ENCODE measurements at regions not wholly inside any gene's neighbourhood (a gene's known extent, or its start where the extent isn't known, plus 50 kb on each side); places are given as distances from the start of the nearest gene placed in this dataset.

DNA sequence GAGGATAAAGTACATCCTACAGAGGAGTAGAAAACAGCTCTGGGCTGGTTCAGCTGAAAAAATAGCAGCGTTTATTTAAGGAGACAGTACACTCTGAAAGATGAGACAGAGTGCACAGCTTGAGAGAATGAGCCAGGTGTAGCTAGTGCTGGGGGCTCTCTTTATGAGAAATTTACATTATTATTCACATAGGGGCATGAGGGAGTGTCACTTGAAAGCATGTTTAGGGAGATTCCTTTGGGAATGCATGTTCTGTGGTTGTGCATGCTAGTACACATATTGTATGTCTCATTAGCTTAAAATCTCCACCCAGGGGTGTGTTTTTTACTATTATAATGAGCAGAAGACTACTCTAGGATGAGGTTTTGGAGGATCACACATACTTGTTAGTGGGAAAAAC, 1224.4 kb downstream of the REEP3 start (continued):
- TF ChIP-seq, protein P1, sequence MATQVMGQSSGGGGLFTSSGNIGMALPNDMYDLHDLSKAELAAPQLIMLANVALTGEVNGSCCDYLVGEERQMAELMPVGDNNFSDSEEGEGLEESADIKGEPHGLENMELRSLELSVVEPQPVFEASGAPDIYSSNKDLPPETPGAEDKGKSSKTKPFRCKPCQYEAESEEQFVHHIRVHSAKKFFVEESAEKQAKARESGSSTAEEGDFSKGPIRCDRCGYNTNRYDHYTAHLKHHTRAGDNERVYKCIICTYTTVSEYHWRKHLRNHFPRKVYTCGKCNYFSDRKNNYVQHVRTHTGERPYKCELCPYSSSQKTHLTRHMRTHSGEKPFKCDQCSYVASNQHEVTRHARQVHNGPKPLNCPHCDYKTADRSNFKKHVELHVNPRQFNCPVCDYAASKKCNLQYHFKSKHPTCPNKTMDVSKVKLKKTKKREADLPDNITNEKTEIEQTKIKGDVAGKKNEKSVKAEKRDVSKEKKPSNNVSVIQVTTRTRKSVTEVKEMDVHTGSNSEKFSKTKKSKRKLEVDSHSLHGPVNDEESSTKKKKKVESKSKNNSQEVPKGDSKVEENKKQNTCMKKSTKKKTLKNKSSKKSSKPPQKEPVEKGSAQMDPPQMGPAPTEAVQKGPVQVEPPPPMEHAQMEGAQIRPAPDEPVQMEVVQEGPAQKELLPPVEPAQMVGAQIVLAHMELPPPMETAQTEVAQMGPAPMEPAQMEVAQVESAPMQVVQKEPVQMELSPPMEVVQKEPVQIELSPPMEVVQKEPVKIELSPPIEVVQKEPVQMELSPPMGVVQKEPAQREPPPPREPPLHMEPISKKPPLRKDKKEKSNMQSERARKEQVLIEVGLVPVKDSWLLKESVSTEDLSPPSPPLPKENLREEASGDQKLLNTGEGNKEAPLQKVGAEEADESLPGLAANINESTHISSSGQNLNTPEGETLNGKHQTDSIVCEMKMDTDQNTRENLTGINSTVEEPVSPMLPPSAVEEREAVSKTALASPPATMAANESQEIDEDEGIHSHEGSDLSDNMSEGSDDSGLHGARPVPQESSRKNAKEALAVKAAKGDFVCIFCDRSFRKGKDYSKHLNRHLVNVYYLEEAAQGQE (IDR thresholded peaks at IDR 0.05; ENCODE audit: unreplicated experiment): no peak
- TF ChIP-seq POLR2AphosphoS5 (IDR thresholded peaks at IDR 0.05; ENCODE audit: low read depth) (no peak), ZNF331 (CRISPR knock-in tag; IDR thresholded peaks at IDR 0.05; ENCODE audit: low read depth) (no peak), JUNB (IDR thresholded peaks at IDR 0.05; ENCODE audit: unreplicated experiment) (no peak)

DNA sequence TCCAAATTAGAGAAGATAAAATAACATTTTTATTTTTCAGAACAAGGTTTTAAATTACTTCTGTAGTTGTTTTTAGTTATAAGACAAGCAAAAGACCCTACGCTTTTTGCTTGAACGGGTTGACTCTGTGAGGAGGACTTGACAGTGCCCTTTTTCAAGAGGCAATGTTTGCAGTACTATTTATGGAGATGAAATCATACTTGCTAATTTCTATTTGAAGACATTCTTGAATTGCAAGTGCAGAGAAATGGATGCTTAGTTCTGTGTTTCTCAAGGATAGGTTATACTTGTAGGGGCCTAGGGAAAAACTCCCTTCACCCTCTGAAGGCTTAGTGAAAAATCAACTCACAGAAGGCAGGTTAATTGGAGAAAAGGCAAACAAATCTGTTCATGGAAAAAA, 1229.5 kb downstream of the REEP3 start:
- Histone ChIP-seq H3F3A (replicated peaks; ENCODE audit: low read depth) (no peaks in the 10 kb centered on the region), H4K20me1 (replicated peaks; ENCODE audit: insufficient read depth) (no peaks in the 10 kb centered on the region), H3K27ac (ENCODE audit: low read depth) (no peak overlapping the region), H3K9me2 (ENCODE audit: insufficient read depth) (0 out of 2 replicates have a peak, but pooled peaks cover 5% of the 10 kb centered on the region), H3K36me3 (ENCODE audit: insufficient read depth) (no peaks in the 10 kb centered on the region), H3K27me3 (ENCODE audit: insufficient read depth) (no peaks in the 10 kb centered on the region), H3K4me1 (ENCODE audit: insufficient read depth) (no peaks in the 10 kb centered on the region), H3K4me2 (no peak overlapping the region), H2AFZ (no peak overlapping the region), H3K4me3 (no peak overlapping the region), H3K79me2 (replicated peaks; ENCODE audit: insufficient read depth) (no peaks in the 10 kb centered on the region)
- H3K4me3 Mint-ChIP-seq: no peak overlapping the region
- no peak overlapping the region for H3K27ac Mint-ChIP-seq
- H3K9me3 Mint-ChIP-seq: peaks cover 7% of the 10 kb centered on the region; the same call in 1 of the 3 replicates
- peaks cover 3% of the 10 kb centered on the region; the same call in 2 of the 3 replicates for H3K36me3 Mint-ChIP-seq (ENCODE audit: low read depth)
- no peaks in the 10 kb centered on the region for H3K4me1 Mint-ChIP-seq
- ATAC-seq (no peak), DNase-seq (ENCODE audit: low spot score) (no peak)
- no peaks in the 10 kb centered on the region for H3K27me3 Mint-ChIP-seq (ENCODE audit: insufficient read depth, low read depth, poor library complexity)
- TF ChIP-seq NANOG (IDR thresholded peaks at IDR 0.05; ENCODE audit: borderline replicate concordance) (no peak), EZH2phosphoT487 (IDR thresholded peaks at IDR 0.05; ENCODE audit: unreplicated experiment) (no peak), ZNF331 (CRISPR knock-in tag; IDR thresholded peaks at IDR 0.05; ENCODE audit: low read depth) (no peak), JUNB (IDR thresholded peaks at IDR 0.05; ENCODE audit: unreplicated experiment) (no peak), EZH2 (IDR thresholded peaks at IDR 0.05; ENCODE audit: low read depth, unreplicated experiment) (no peak), STAT1 (IDR thresholded peaks at IDR 0.05; ENCODE audit: unreplicated experiment) (no peak), POLR2AphosphoS5 (IDR thresholded peaks at IDR 0.05; ENCODE audit: low read depth) (no peak)
- TF ChIP-seq, protein P2, sequence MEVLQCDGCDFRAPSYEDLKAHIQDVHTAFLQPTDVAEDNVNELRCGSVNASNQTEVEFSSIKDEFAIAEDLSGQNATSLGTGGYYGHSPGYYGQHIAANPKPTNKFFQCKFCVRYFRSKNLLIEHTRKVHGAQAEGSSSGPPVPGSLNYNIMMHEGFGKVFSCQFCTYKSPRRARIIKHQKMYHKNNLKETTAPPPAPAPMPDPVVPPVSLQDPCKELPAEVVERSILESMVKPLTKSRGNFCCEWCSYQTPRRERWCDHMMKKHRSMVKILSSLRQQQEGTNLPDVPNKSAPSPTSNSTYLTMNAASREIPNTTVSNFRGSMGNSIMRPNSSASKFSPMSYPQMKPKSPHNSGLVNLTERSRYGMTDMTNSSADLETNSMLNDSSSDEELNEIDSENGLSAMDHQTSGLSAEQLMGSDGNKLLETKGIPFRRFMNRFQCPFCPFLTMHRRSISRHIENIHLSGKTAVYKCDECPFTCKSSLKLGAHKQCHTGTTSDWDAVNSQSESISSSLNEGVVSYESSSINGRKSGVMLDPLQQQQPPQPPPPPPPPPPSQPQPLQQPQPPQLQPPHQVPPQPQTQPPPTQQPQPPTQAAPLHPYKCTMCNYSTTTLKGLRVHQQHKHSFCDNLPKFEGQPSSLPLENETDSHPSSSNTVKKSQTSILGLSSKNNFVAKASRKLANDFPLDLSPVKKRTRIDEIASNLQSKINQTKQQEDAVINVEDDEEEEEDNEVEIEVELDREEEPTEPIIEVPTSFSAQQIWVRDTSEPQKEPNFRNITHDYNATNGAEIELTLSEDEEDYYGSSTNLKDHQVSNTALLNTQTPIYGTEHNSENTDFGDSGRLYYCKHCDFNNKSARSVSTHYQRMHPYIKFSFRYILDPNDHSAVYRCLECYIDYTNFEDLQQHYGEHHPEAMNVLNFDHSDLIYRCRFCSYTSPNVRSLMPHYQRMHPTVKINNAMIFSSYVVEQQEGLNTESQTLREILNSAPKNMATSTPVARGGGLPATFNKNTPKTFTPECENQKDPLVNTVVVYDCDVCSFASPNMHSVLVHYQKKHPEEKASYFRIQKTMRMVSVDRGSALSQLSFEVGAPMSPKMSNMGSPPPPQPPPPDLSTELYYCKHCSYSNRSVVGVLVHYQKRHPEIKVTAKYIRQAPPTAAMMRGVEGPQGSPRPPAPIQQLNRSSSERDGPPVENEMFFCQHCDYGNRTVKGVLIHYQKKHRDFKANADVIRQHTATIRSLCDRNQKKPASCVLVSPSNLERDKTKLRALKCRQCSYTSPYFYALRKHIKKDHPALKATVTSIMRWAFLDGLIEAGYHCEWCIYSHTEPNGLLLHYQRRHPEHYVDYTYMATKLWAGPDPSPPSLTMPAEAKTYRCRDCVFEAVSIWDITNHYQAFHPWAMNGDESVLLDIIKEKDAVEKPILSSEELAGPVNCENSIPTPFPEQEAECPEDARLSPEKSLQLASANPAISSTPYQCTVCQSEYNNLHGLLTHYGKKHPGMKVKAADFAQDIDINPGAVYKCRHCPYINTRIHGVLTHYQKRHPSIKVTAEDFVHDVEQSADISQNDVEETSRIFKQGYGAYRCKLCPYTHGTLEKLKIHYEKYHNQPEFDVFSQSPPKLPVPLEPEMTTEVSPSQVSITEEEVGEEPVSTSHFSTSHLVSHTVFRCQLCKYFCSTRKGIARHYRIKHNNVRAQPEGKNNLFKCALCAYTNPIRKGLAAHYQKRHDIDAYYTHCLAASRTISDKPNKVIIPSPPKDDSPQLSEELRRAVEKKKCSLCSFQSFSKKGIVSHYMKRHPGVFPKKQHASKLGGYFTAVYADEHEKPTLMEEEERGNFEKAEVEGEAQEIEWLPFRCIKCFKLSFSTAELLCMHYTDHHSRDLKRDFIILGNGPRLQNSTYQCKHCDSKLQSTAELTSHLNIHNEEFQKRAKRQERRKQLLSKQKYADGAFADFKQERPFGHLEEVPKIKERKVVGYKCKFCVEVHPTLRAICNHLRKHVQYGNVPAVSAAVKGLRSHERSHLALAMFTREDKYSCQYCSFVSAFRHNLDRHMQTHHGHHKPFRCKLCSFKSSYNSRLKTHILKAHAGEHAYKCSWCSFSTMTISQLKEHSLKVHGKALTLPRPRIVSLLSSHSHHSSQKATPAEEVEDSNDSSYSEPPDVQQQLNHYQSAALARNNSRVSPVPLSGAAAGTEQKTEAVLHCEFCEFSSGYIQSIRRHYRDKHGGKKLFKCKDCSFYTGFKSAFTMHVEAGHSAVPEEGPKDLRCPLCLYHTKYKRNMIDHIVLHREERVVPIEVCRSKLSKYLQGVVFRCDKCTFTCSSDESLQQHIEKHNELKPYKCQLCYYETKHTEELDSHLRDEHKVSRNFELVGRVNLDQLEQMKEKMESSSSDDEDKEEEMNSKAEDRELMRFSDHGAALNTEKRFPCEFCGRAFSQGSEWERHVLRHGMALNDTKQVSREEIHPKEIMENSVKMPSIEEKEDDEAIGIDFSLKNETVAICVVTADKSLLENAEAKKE (CRISPR knock-in tag; IDR thresholded peaks at IDR 0.05): no peak
- TF ChIP-seq, protein P3, sequence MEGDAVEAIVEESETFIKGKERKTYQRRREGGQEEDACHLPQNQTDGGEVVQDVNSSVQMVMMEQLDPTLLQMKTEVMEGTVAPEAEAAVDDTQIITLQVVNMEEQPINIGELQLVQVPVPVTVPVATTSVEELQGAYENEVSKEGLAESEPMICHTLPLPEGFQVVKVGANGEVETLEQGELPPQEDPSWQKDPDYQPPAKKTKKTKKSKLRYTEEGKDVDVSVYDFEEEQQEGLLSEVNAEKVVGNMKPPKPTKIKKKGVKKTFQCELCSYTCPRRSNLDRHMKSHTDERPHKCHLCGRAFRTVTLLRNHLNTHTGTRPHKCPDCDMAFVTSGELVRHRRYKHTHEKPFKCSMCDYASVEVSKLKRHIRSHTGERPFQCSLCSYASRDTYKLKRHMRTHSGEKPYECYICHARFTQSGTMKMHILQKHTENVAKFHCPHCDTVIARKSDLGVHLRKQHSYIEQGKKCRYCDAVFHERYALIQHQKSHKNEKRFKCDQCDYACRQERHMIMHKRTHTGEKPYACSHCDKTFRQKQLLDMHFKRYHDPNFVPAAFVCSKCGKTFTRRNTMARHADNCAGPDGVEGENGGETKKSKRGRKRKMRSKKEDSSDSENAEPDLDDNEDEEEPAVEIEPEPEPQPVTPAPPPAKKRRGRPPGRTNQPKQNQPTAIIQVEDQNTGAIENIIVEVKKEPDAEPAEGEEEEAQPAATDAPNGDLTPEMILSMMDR (conservative IDR thresholded peaks at IDR 0.05; ENCODE audit: low read depth in 2 of 2): no peak
- TF ChIP-seq, protein P1 (IDR thresholded peaks at IDR 0.05; ENCODE audit: unreplicated experiment): no peak
